Mesendoderm (in vitro differentiated cells): ENCODE measurements at regions not wholly inside any gene's neighbourhood (a gene's known extent, or its start where the extent isn't known, plus 50 kb on each side); places are given as distances from the start of the nearest gene placed in this dataset.
A peak's percentile ranks its signal among the peaks of the same experiment; 100 is the strongest.

ENCODE experiments used
- DNase-seq: peaks from one replicate; pipeline ENCODE4 v3.0.0; 2013
- H2AK5ac ChIP-seq: 2 replicates; pipeline ENCODE4 v1.6.1; 2013; ENCODE audit warnings: low read length, inconsistent platforms
- H2BK120ac ChIP-seq: 2 replicates; pipeline ENCODE4 v1.6.1; 2013; ENCODE audit warnings: low read depth, mild to moderate bottlenecking, low read length, moderate library complexity, mixed read lengths
- H2BK15ac ChIP-seq: replicated peaks from 2 replicates; pipeline ENCODE4 v1.6.1; 2013; ENCODE audit warnings: low read depth, mild to moderate bottlenecking, moderate library complexity
- H2BK5ac ChIP-seq: 2 replicates; pipeline ENCODE4 v1.6.1; 2013; ENCODE audit warnings: low read length, inconsistent platforms
- H3K18ac ChIP-seq: 2 replicates; pipeline ENCODE4 v1.6.1; 2013; ENCODE audit warnings: mild to moderate bottlenecking, low read length, mixed read lengths
- H3K23ac ChIP-seq: one replicate; pipeline ENCODE4 v1.6.1; 2013; ENCODE audit warnings: low read length
- H3K27ac ChIP-seq: 2 replicates; pipeline ENCODE4 v1.5.1; 2013; ENCODE audit warnings: low read depth, mild to moderate bottlenecking, inconsistent platforms, low read length, moderate library complexity
- H3K27me3 ChIP-seq: 2 replicates; pipeline ENCODE4 v1.6.1; 2013; ENCODE audit warnings: low read length, control low read depth, mild to moderate bottlenecking, inconsistent platforms; ENCODE audit not compliant: insufficient read depth, poor library complexity
- H3K36me3 ChIP-seq: 2 replicates; pipeline ENCODE4 v1.6.1; 2013; ENCODE audit warnings: low read length, inconsistent platforms; ENCODE audit not compliant: control insufficient read depth, insufficient read depth
- H3K4ac ChIP-seq: one replicate; pipeline ENCODE4 v1.6.1; 2013; ENCODE audit warnings: low read depth, mild to moderate bottlenecking, low read length, moderate library complexity
- H3K4me1 ChIP-seq: 2 replicates; pipeline ENCODE4 v1.6.1; 2013; ENCODE audit warnings: low read depth, low read length, inconsistent platforms; ENCODE audit not compliant: control insufficient read depth
- H3K4me2 ChIP-seq: 2 replicates; pipeline ENCODE4 v1.6.1; 2013; ENCODE audit warnings: low read length
- H3K4me3 ChIP-seq: 2 replicates; pipeline ENCODE4 v1.5.1; 2013; ENCODE audit warnings: mild to moderate bottlenecking, low read length
- H3K56ac ChIP-seq: one replicate; pipeline ENCODE4 v1.6.1; 2013; ENCODE audit warnings: low read length
- H3K79me1 ChIP-seq: 2 replicates; pipeline ENCODE4 v1.6.1; 2013; ENCODE audit warnings: low read length, inconsistent platforms
- H3K79me2 ChIP-seq: 2 replicates; pipeline ENCODE4 v1.6.1; 2013; ENCODE audit warnings: mild to moderate bottlenecking, low read length; ENCODE audit not compliant: control insufficient read depth, insufficient read depth
- H3K9ac ChIP-seq: 2 replicates; pipeline ENCODE4 v1.6.1; 2013; ENCODE audit warnings: low read length, inconsistent platforms
- H4K5ac ChIP-seq: one replicate; pipeline ENCODE4 v1.6.1; 2013; ENCODE audit warnings: low read length
- H4K8ac ChIP-seq: one replicate; pipeline ENCODE4 v1.6.1; 2013; ENCODE audit warnings: low read depth, mild to moderate bottlenecking, control low read depth, low read length, moderate library complexity
- WGBS: extraction: QIAGEN DNeasy Blood & Tissue Kit; methylation state at CpG from one replicate; pipeline ENCODE4 v1.1.7; 2013; ENCODE audit warnings: low lambda C conversion rate, missing lambda C conversion rate; ENCODE audit not compliant: insufficient coverage; ENCODE audit errors: extremely low coverage; 5-methylcytosine and 5-hydroxymethylcytosine counted together

- Histone ChIP-seq H3K9ac (no peak overlapping the region), H2BK15ac (no peak overlapping the region), H3K4ac (no peak overlapping the region), H2BK5ac (no peak overlapping the region), H3K4me3 (no peak overlapping the region), H4K8ac (no peak overlapping the region), H3K79me2 (no peaks in the 10 kb centered on the region), H3K56ac (no peak overlapping the region), H4K5ac (no peak overlapping the region), H3K79me1 (no peaks in the 10 kb centered on the region), H3K18ac (no peak overlapping the region), H2BK120ac (no peak overlapping the region), H3K27ac (no peak overlapping the region), H3K4me2 (no peak overlapping the region), H3K23ac (no peak overlapping the region), H3K36me3 (no peaks in the 10 kb centered on the region), H3K27me3 (no peaks in the 10 kb centered on the region), H3K4me1 (peaks cover 5% of the 10 kb centered on the region), H2AK5ac (no peak overlapping the region)
- no peak for DNase-seq
- WGBS = no CpG with 5 or more reads among the region's 8 CpGs
These were observed 249.9 kb downstream of the DAD1 start for GRCh38 chr14:22338917-22339715.

- Histone ChIP-seq H3K56ac (no peak overlapping the region), H3K79me1 (no peaks in the 10 kb centered on the region), H4K8ac (no peak overlapping the region), H3K23ac (no peak overlapping the region), H3K18ac (no peak overlapping the region), H3K4me3 (no peak overlapping the region), H2BK120ac (no peak overlapping the region), H3K27me3 (no peaks in the 10 kb centered on the region), H3K4me1 (peaks cover 5% of the 10 kb centered on the region), H3K9ac (no peak overlapping the region), H2BK5ac (no peak overlapping the region), H2AK5ac (no peak overlapping the region), H2BK15ac (no peak overlapping the region), H3K79me2 (no peaks in the 10 kb centered on the region), H3K27ac (no peak overlapping the region), H3K4ac (no peak overlapping the region), H4K5ac (no peak overlapping the region), H3K4me2 (no peak overlapping the region), H3K36me3 (no peaks in the 10 kb centered on the region)
- no CpG with 5 or more reads among the region's 5 CpGs for WGBS
- DNase-seq = no peak
These were observed 250.6 kb downstream of the DAD1 start for GRCh38 chr14:22338381-22338780.

- no peaks in the 10 kb centered on the region for H3K27me3 ChIP-seq
- H3K27ac ChIP-seq = no peak overlapping the region
- H2BK15ac ChIP-seq = no peak overlapping the region
- H3K56ac ChIP-seq = no peak overlapping the region
- no CpG with 5 or more reads among the region's 3 CpGs for WGBS
- H3K4me1 ChIP-seq = peaks cover 5% of the 10 kb centered on the region
- H3K79me2 ChIP-seq = no peaks in the 10 kb centered on the region
- no peak overlapping the region for H3K23ac ChIP-seq
- H4K5ac ChIP-seq = no peak overlapping the region
- H3K4me2 ChIP-seq = no peak overlapping the region
- H3K9ac ChIP-seq = no peak overlapping the region
- H4K8ac ChIP-seq = no peak overlapping the region
- no peak overlapping the region for H2BK5ac ChIP-seq
- no peaks in the 10 kb centered on the region for H3K36me3 ChIP-seq
- no peak overlapping the region for H2BK120ac ChIP-seq
- DNase-seq = no peak
- H2AK5ac ChIP-seq = no peak overlapping the region
- no peak overlapping the region for H3K18ac ChIP-seq
- H3K4ac ChIP-seq = no peak overlapping the region
- H3K79me1 ChIP-seq = no peaks in the 10 kb centered on the region
- no peak overlapping the region for H3K4me3 ChIP-seq
These were observed 251.1 kb downstream of the DAD1 start for GRCh38 chr14:22337938-22338337.

GRCh38 chr14:22337521-22337920 is 251.5 kb downstream of the DAD1 start:
- H3K4ac ChIP-seq = no peak overlapping the region
- H3K79me2 ChIP-seq = no peaks in the 10 kb centered on the region
- H3K18ac ChIP-seq = no peak overlapping the region
- DNase-seq = no peak
- H3K36me3 ChIP-seq = no peaks in the 10 kb centered on the region
- H4K5ac ChIP-seq = no peak overlapping the region
- H2BK5ac ChIP-seq = no peak overlapping the region
- no peak overlapping the region for H3K9ac ChIP-seq
- H3K4me3 ChIP-seq = no peak overlapping the region
- H3K56ac ChIP-seq = no peak overlapping the region
- peaks cover 5% of the 10 kb centered on the region for H3K4me1 ChIP-seq
- H2BK15ac ChIP-seq = no peak overlapping the region
- H3K27me3 ChIP-seq = no peaks in the 10 kb centered on the region
- H3K27ac ChIP-seq = no peak overlapping the region
- no peak overlapping the region for H3K23ac ChIP-seq
- H3K79me1 ChIP-seq = no peaks in the 10 kb centered on the region
- no peak overlapping the region for H4K8ac ChIP-seq
- H2BK120ac ChIP-seq = no peak overlapping the region
- no CpG with 5 or more reads among the region's 1 CpG for WGBS
- no peak overlapping the region for H2AK5ac ChIP-seq
- no peak overlapping the region for H3K4me2 ChIP-seq

DNA sequence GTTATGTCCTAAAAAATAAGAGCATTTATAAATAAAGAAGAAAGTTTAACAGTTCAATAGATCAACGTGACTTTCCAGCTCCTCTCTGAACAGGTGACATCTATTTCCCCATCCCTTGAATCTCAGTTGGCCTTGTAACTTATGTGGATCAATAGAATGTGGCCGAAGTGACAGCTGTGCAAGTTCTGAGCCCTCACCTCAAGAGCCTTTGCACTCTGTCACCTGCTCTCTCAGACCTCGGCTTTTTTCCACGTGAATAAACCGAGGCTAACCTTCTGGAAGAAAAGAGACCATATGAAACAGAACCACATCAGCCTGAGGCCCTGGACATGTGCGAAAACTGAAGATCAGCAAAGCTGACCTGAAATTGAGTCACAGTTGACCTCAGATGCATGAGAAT is 253.0 kb downstream of the DAD1 start:
- Histone ChIP-seq H3K56ac (no peak overlapping the region), H2BK15ac (no peak overlapping the region), H3K27ac (no peak overlapping the region), H3K4me1 (peaks cover 5% of the 10 kb centered on the region), H2BK120ac (no peak overlapping the region), H2BK5ac (no peak overlapping the region), H3K4me2 (no peak overlapping the region), H4K5ac (no peak overlapping the region), H3K79me1 (no peaks in the 10 kb centered on the region), H3K4me3 (no peak overlapping the region), H3K27me3 (no peaks in the 10 kb centered on the region), H3K9ac (no peak overlapping the region), H3K36me3 (no peaks in the 10 kb centered on the region), H4K8ac (no peak overlapping the region), H3K79me2 (no peaks in the 10 kb centered on the region), H2AK5ac (no peak overlapping the region), H3K4ac (no peak overlapping the region), H3K23ac (no peak overlapping the region), H3K18ac (no peak overlapping the region)
- WGBS = no CpG with 5 or more reads among the region's 6 CpGs
- no peak for DNase-seq

DNA sequence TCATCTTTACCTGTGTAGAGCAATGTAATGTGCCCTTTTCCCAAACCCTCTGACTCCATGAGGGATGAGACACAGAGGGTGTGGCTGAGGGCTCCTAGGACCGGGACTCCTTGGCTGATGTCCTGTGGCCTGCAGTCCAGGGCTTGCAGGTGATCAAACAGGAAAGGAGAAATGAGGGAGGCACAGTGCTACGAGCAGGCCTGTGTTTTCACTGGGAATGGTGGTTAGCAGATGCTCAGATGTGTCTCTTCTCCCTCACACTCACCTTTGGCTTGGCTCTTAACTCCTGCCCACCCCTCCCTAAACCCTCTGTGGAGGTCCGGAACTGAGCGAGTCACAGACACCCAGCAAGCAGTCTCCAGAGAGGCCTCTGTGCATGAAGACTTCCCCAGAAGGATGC is 254.4 kb downstream of the DAD1 start:
- H3K27ac ChIP-seq = no peak overlapping the region

More for the DNA sequence above, 254.4 kb downstream of the DAD1 start:
- Histone ChIP-seq H3K36me3 (no peaks in the 10 kb centered on the region), H3K4me2 (no peak overlapping the region), H3K79me1 (no peaks in the 10 kb centered on the region), H4K5ac (no peak overlapping the region), H3K4me3 (no peak overlapping the region), H3K27me3 (no peaks in the 10 kb centered on the region), H3K4me1 (peaks cover 2% of the 10 kb centered on the region), H2BK15ac (no peak overlapping the region), H3K9ac (no peak overlapping the region), H2BK5ac (no peak overlapping the region), H2BK120ac (no peak overlapping the region), H3K79me2 (no peaks in the 10 kb centered on the region), H4K8ac (no peak overlapping the region), H2AK5ac (no peak overlapping the region), H3K56ac (peak overlapping the region; percentile 12), H3K18ac (no peak overlapping the region), H3K23ac (no peak overlapping the region), H3K4ac (peak overlapping the region; percentile 1)
- DNase-seq = no peak
- WGBS = no CpG with 5 or more reads among the region's 4 CpGs
